GM12874 (cell line): ENCODE measurements at regions not wholly inside any gene's neighbourhood (a gene's known extent, or its start where the extent isn't known, plus 50 kb on each side); places are given as distances from the start of the nearest gene placed in this dataset.

Experiments
- CTCF ChIP-seq: IDR thresholded peaks from 2 replicates; pipeline ENCODE4 v1.5.1; 2011; ENCODE audit warnings: low read depth, mild to moderate bottlenecking, control low read depth, low read length, moderate library complexity; ENCODE audit not compliant: insufficient read depth

GRCh38 chr2:104358122-104358521, 495.8 kb upstream of the POU3F3 start:
- no peak for TF ChIP-seq CTCF

DNA sequence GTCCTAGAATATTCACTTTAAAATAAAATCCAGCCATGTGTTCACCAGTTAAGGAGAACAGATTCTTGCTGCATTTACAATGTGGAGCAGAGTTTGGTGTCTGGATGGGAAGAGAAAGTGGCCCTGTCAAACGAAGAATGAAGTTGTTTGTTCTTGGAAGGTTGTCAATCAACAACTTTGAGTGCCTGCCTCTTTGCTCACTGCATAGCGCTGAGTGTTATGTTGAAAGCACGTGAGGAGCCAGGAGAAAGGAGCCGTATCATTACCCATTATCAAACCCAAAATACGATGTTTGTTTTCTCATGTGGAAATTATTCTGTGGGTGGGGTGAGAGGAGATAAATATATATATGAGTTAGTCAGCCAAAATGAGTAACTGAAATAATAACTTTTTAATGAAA, 492.5 kb upstream of the POU3F3 start:
- TF ChIP-seq CTCF: no peak

DNA sequence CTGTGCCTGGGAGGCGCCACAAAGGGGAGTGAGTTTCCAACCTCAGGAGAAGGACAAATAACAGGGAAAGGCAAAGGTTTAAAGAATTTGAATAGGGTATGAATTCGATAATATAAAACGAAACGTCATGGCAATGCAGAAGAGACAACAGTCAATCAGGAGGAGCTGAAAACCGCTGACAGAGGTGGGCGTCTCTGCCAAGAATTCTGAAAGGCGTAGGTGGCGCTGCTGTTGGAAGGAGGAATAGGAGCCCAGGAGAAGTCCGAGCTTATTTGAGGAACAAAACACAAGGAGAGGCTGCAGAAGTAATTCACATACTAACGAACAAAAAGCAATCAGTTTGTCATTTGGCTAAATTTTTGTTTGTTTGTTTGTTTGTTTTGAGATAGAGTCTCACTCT, 485.8 kb upstream of the POU3F3 start:
- TF ChIP-seq CTCF: no peak

GRCh38 chr2:104371087-104371781, 482.7 kb upstream of the POU3F3 start:
- TF ChIP-seq CTCF: no peak

GRCh38 chr2:104375206-104375605, 478.7 kb upstream of the POU3F3 start:
- no peak for TF ChIP-seq CTCF

GRCh38 chr2:104378853-104379374, 475.0 kb upstream of the POU3F3 start:
- no peak for TF ChIP-seq CTCF

GRCh38 chr2:104384961-104385360, 469.0 kb upstream of the POU3F3 start:
- no peak for TF ChIP-seq CTCF
